C4-2B (cell line): ENCODE measurements at regions not wholly inside any gene's neighbourhood (a gene's known extent, or its start where the extent isn't known, plus 50 kb on each side); places are given as distances from the start of the nearest gene placed in this dataset.

Experiments used
- H3K27ac ChIP-seq: fragments of 450-650 bp; 2 replicates; pipeline ENCODE4 v1.5.1; 2017
- CTCF ChIP-seq: fragments of 450-650 bp; conservative IDR thresholded peaks from 2 replicates; pipeline ENCODE4 v1.5.1; 2017; ENCODE audit warnings: mild to moderate bottlenecking
- ZFX ChIP-seq: fragments of 450-650 bp; IDR thresholded peaks from 2 replicates; pipeline ENCODE4 v1.6.1; 2017

DNA sequence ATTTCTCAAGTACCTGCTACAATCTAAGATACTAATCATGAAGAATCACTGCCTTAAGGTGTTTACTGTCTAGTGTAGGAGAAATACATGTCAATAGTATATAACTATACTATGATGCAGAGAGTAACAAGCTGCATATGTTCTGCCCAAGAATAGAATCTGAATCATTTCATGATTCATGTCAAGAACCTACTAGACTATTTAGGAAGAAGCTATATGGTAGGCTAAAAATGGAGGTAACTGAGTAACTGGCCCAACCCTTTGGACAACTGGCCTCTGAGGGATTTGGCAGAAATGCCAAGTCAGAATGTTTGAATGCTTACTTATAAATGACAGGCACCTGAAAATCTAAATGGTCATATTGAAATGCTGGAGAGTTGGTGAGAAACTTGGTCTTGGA lies 59.9 kb upstream of the DGKG start:
- no peak for TF ChIP-seq CTCF
- TF ChIP-seq ZFX = no peak

DNA sequence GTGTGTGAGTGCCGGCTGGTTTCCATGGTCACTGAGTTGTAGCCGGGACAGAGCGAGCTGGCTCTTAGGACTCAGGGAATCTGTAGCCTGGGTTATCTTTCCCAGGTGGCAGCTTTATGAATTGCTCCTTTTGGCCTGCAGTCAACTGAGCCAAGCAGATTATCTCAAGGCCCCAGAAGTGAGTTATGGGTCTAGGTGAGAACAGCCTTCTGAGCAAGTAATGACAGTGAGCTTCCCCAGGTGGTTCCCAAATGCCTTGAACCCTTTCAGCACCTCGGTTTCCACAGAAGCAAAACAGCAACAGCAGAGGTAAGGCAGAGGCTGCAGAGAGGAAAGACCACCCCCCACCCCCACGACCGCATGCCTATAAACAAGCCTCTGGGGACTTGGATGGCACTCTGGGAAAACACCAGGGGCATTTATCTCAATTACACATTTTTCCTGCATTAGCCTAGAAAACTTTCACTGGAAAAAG lies 56.7 kb upstream of the DGKG start:
- H3K27ac ChIP-seq = no peak overlapping the region
- no peak for TF ChIP-seq ZFX
- no peak for TF ChIP-seq CTCF

More for the DNA sequence above, 59.9 kb upstream of the DGKG start:
- H3K27ac ChIP-seq = no peak overlapping the region

DNA sequence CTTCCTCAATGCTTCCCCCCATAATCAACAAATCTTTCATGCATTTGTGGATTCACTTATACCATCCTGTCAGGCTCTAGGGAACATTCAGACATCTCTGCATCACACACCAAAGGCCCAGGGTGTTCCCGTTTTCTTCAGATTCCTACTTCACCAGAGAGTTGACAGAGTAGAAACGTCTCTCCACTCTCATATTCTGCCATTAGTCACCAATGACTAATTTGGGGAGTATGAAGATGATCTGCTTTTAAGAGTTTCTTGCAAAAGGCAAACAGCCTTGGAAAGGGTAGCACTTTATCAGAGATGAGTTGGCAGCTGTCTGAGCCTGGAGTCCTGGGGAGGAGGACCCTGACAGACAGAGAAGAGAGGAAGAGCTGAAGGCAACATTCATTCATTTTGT lies 55.8 kb upstream of the DGKG start:
- H3K27ac ChIP-seq = no peak overlapping the region
- no peak for TF ChIP-seq ZFX
- TF ChIP-seq CTCF = no peak

DNA sequence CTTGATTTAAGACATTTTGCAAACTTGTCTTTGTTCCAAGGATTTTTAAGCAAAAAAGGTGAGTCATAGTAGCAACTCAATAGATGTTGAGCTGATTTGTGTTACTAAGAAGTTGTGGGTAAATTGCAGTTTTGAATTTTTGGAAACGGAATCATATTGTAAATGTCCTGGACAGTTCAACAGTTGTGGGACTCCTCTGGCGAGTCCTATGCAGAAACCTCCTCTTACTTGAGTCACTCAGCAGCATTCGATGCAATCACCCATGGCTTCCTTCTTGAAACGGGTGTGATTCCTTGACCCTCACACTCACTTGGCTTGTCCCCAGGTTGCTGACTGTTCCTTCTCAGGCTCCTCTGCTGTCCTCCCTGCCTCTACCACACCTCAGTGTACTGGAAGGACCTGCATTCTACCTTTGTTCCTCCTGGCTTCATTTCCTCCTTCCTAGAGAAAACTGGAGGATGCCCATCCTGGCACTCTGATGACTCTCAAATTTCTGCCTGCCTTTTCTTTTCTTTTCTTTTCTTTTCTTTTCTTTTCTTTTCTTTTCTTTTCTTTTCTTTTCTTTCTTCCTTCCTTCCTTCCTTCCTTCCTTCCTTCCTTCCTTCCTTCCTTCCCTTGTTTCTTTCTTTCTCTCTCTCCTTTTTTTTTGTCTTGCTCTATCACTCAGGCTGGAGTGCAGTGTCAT lies 52.8 kb upstream of the DGKG start:
- peak overlapping the region; percentile 66 for H3K27ac ChIP-seq
- TF ChIP-seq ZFX (no peak), CTCF (no peak)

DNA sequence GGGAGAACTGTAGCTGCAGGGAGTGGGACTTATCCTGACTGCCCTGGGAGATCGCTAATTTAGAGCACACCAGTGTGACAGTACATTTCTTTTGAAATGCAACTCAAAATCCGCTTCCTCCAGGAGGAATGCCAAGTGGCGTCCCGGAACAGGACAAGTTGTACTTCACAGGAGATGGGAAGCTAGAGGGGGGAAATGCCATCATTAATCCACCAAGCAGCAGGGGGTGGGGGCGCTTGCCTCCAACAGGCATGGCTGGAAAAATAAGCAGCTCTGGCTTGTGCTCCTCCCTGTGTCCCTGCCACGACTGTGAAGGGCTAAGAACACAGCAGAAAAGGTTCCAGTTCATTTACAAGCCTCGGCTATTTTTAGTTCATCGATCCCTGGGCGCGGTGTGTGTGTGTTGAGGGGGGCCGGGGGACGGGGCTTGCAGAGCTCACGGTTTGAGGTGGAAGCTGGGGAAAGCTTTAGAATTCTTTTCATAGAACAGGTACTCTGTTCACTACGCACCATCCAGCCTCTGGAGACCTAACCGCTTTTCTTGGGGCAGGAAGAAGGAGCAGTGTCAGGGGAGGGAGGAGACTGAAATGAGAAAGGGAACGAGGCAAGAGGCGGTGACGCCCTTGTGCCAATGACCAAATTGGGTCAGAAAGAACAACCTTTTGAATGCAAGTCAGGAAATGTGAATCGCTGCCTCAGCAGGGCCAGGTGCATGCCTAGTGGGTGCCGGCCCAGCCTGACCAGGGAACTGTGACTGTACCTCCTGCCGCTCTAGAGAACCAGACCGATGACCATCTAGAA lies 51.8 kb upstream of the DGKG start:
- TF ChIP-seq ZFX (no peak), CTCF (no peak)
- peak overlapping the region; percentile 66 for H3K27ac ChIP-seq

DNA sequence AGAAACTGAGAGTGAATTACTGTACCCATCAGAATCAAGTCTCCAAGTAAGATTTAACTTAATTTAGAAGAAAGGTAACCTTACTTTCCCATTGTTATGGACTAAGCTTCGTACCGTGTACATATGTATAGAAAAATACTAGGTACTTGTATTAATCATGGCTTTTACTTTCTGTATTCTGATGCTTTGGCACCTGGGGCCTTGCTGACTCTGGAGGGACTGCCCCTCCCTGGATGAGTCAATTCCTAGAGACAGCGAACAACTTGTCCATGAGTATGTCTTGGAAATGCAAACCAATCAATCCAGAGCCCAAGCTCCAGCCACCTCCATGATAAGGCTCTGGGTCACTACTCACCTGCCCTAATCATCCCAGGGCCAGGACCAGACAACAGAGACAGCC lies 50.0 kb upstream of the DGKG start:
- no peak for TF ChIP-seq ZFX
- no peak for TF ChIP-seq CTCF
- H3K27ac ChIP-seq = no peak overlapping the region
